HepG2 (cell line): ENCODE measurements at regions not wholly inside any gene's neighbourhood (a gene's known extent, or its start where the extent isn't known, plus 50 kb on each side); places are given as distances from the start of the nearest gene placed in this dataset.

Source experiments
- ATAC-seq: fragments of 200-7000 bp; cut with Tn5 transposase; 3 replicates; pipeline ENCODE4 v1.9.1; 2020; ENCODE audit warnings: mild to moderate bottlenecking, moderate library complexity
- BruUV-seq: library from RNA; stranded (reverse); fragments of 400-500 nt; replicated peaks from 2 replicates; lab custom pipeline; 2021; lab: Mats Ljungman, UMichigan
- CTCF ChIA-PET: fragments of 300-600 bp; formaldehyde crosslinking; extraction: SDS; loops from one replicate; lab custom pipeline; 2021; ENCODE audit warnings: low total read pairs, inconsistent platforms, low intra/inter-chr PET ratio; lab: Yijun Ruan, JAX
- POLR2A ChIA-PET: fragments of 350-600 bp; sonication (Branson Sonifier 250); formaldehyde crosslinking; loops from one replicate; lab custom pipeline; 2020; ENCODE audit warnings: antibody characterized with exemption, inconsistent platforms; lab: Yijun Ruan, JAX
- DNase-seq: peaks from one replicate; pipeline ENCODE4 v3.0.0-alpha.2; 2015; ENCODE audit warnings: low spot score
- FAIRE-seq: peaks from 3 replicates; lab custom pipeline; 2011; peaks lifted over from hg19 to GRCh38; lab: Jason Lieb, UNC
- H2AFZ ChIP-seq: one replicate; pipeline ENCODE4 v1.6.1; 2011; ENCODE audit warnings: low read length, inconsistent platforms
- H3K27ac ChIP-seq: fragments of 300-600 bp; 3 replicates; pipeline ENCODE4 v1.8.0; 2011; ENCODE audit warnings: mixed run types, mild to moderate bottlenecking, mixed read lengths, low read length, inconsistent platforms; ENCODE audit not compliant: insufficient read depth; ENCODE audit errors: extremely low read length
- H3K27me3 ChIP-seq, 2 experiments: fragments of 200-600 bp in 1 of 2; 2 replicates in 1 of 2; 3 replicates in 1 of 2; pipeline versions ENCODE4 v1.6.0 to v1.8.0; 2011; ENCODE audit warnings: low read length in 2 of 2, mild to moderate bottlenecking in 2 of 2, moderate library complexity in 2 of 2, inconsistent platforms in 1 of 2; ENCODE audit not compliant: insufficient read depth in 2 of 2, control insufficient read depth in 1 of 2
- H3K36me3 ChIP-seq, 2 experiments: fragments of 200-600 bp in 1 of 2; replicated peaks in 1 of 2; 2 replicates in 1 of 2; 3 replicates in 1 of 2; pipeline versions ENCODE4 v1.5.1 to v1.8.0; 2011; ENCODE audit warnings: low read length in 2 of 2, inconsistent platforms in 1 of 2; ENCODE audit not compliant: insufficient read depth in 2 of 2, control insufficient read depth in 1 of 2
- H3K4me1 ChIP-seq: 2 replicates; pipeline ENCODE4 v1.5.1; 2012; ENCODE audit warnings: low read length, inconsistent platforms; ENCODE audit not compliant: insufficient read depth
- H3K4me2 ChIP-seq: 2 replicates; pipeline ENCODE4 v1.6.0; 2011; ENCODE audit warnings: low read depth, low read length, inconsistent platforms
- H3K4me3 ChIP-seq, 3 experiments: fragments of 200-600 bp in 1 of 3; sonication (generic), shearing (Covaris generic) in 1 of 3; replicated peaks in 1 of 3; 2 replicates each; pipeline ENCODE4 v1.5.1; 2011 to 2016; ENCODE audit warnings: low read length in 3 of 3, inconsistent platforms in 2 of 3, low read depth in 2 of 3, mild to moderate bottlenecking in 2 of 3, control low read depth in 1 of 3, mixed read lengths in 1 of 3; ENCODE audit not compliant: insufficient read depth in 1 of 3
- H3K79me2 ChIP-seq: one replicate; pipeline ENCODE4 v1.6.1; 2011; ENCODE audit warnings: low read length, inconsistent platforms; ENCODE audit not compliant: insufficient read depth
- H3K9ac ChIP-seq: 2 replicates; pipeline ENCODE4 v1.6.0; 2011; ENCODE audit warnings: mild to moderate bottlenecking, low read depth, low read length, inconsistent platforms; ENCODE audit not compliant: insufficient read depth
- H3K9me3 ChIP-seq: 2 replicates; pipeline ENCODE4 v1.5.1; 2012; ENCODE audit warnings: mild to moderate bottlenecking, low read length
- H4K20me1 ChIP-seq: 2 replicates; pipeline ENCODE4 v1.6.0; 2011; ENCODE audit warnings: inconsistent platforms, mild to moderate bottlenecking, low read length, moderate library complexity; ENCODE audit not compliant: insufficient read depth
- ATRX ChIP-seq: sonication (generic); formaldehyde crosslinking; IDR thresholded peaks from 2 replicates; pipeline ENCODE4 v1.4.0; 2020; ENCODE audit warnings: missing genetic modification reagents, borderline replicate concordance
- HNF1A ChIP-seq, 2 experiments: sonication (generic) in 1 of 2; formaldehyde crosslinking in 1 of 2; IDR thresholded peaks; 2 replicates each; pipeline versions ENCODE4 v1.4.0 to v1.6.1; 2016 to 2020; ENCODE audit warnings: borderline replicate concordance in 1 of 2, low read depth in 1 of 2, mild to moderate bottlenecking in 1 of 2, missing genetic modification reagents in 1 of 2
- MAZ ChIP-seq, 2 experiments: sonication (generic) in 1 of 2; formaldehyde crosslinking in 1 of 2; IDR thresholded peaks; 2 replicates each; pipeline versions ENCODE4 v1.5.0 to v1.6.1; 2012 to 2020; ENCODE audit warnings: low read depth in 2 of 2, mild to moderate bottlenecking in 2 of 2, borderline replicate concordance in 1 of 2, improper control_type of control experiment in 1 of 2, low read length in 1 of 2, missing genetic modification reagents in 1 of 2, moderate library complexity in 1 of 2
- MBNL3 ChIP-seq: fragments of 250-450 bp; sonication (Bioruptor Pico); conservative IDR thresholded peaks from 2 replicates; pipeline ENCODE4 v1.8.0; 2022; ENCODE audit warnings: mild to moderate bottlenecking, inconsistent platforms
- PCBP1 ChIP-seq: fragments of 200-400 bp; formaldehyde crosslinking; IDR thresholded peaks from 2 replicates; pipeline ENCODE4 v1.6.1; 2017; ENCODE audit warnings: mild to moderate bottlenecking, low read depth, low read length, borderline replicate concordance
- TRIM24 ChIP-seq: sonication (generic); formaldehyde crosslinking; IDR thresholded peaks from 2 replicates; pipeline ENCODE4 v1.8.0; 2022; ENCODE audit warnings: mild to moderate bottlenecking, missing genetic modification reagents
- ZNF142 ChIP-seq: sonication (generic); formaldehyde crosslinking; IDR thresholded peaks from 2 replicates; pipeline ENCODE4 v1.4.0; 2020; ENCODE audit warnings: missing genetic modification reagents
- ZNF503 ChIP-seq: sonication (generic); formaldehyde crosslinking; IDR thresholded peaks from 2 replicates; pipeline ENCODE4 v1.4.0; 2020; ENCODE audit warnings: missing genetic modification reagents
- ZNF558 ChIP-seq: sonication (generic); formaldehyde crosslinking; IDR thresholded peaks from 2 replicates; pipeline ENCODE4 v1.9.0; 2022; ENCODE audit warnings: mild to moderate bottlenecking, missing genetic modification reagents, borderline replicate concordance
- WGBS: methylation state at CpG from one replicate; pipeline ENCODE4 v1.1.6; 2017; ENCODE audit warnings: low lambda C conversion rate; 5-methylcytosine and 5-hydroxymethylcytosine counted together
- in situ Hi-C: cut with HindIII; loops from 2 replicates; pipeline ENCODE4 v1.10.0; 2017; ENCODE audit warnings: low pct_unique_long_range_greater_than_20kb; ENCODE audit not compliant: extremely low pct_ligation_motif_present
- intact Hi-C: fragments of 100-400 bp; cut with micrococcal nuclease; formaldehyde crosslinking; loops from one replicate; pipeline ENCODE4 v1.10.0; 2022; ENCODE audit not compliant: unreplicated experiment

GRCh38 chr6:143575440-143575839 lies 63.9 kb upstream of the FUCA2 start (continued):
- no peak for TF ChIP-seq ZNF142 (CRISPR knock-in tag)
- TF ChIP-seq MAZ (IDR thresholded peaks at IDR 0.05; ENCODE audit: borderline replicate concordance, low read depth, low read length): no peak
- TF ChIP-seq MAZ (CRISPR knock-in tag; IDR thresholded peaks at IDR 0.05; ENCODE audit: low read depth): no peak
- no peak for TF ChIP-seq TRIM24 (CRISPR knock-in tag)
- TF ChIP-seq ATRX: no peak
- TF ChIP-seq, all 625 proteins: peak for 24

GRCh38 chr6:143570147-143570853 lies 58.8 kb upstream of the FUCA2 start:
- Histone ChIP-seq H3K79me2 (no peaks in the 10 kb centered on the region), H3K27me3 (no peaks in the 10 kb centered on the region), H3K9ac (no peak overlapping the region), H3K4me2 (no peak overlapping the region), H3K4me3 (no peak overlapping the region), H3K36me3 (no peaks in the 10 kb centered on the region), H3K4me1 (no peaks in the 10 kb centered on the region), H3K9me3 (no peaks in the 10 kb centered on the region), H4K20me1 (no peaks in the 10 kb centered on the region), H3K27ac (no peak overlapping the region), H2AFZ (no peak overlapping the region)
- WGBS: 58% methylated on average over 13 of the region's 13 CpGs
- ATAC-seq (no peak), FAIRE-seq (no peak), DNase-seq (no peak)
- intact Hi-C loops: no loop called here
- BruUV-seq: no TSS peak
- ChIA-PET CTCF (no interaction called here), POLR2A (no interaction called here)
- in situ Hi-C loops: no loop called here
- TF ChIP-seq PCBP1 (no peak), HNF1A (IDR thresholded peaks at IDR 0.05; ENCODE audit: low read depth) (no peak), HNF1A (CRISPR knock-in tag; IDR thresholded peaks at IDR 0.05; ENCODE audit: borderline replicate concordance) (no peak), MBNL3 (CRISPR knock-in tag) (no peak), ZNF558 (CRISPR knock-in tag) (no peak), ZNF503 (CRISPR knock-in tag) (no peak)
